Loucy (cell line): ENCODE measurements at regions not wholly inside any gene's neighbourhood (a gene's known extent, or its start where the extent isn't known, plus 50 kb on each side); places are given as distances from the start of the nearest gene placed in this dataset.

Source experiments
- H2AFZ ChIP-seq: fragments of 200-600 bp; sonication (generic); 2 replicates; pipeline ENCODE4 v1.6.0; 2016; ENCODE audit warnings: antibody characterized with exemption, mild to moderate bottlenecking, low read length, moderate library complexity
- H3F3A ChIP-seq: fragments of 200-600 bp; 2 replicates; pipeline ENCODE4 v1.6.0; 2016; ENCODE audit warnings: antibody characterized with exemption, low read depth, mild to moderate bottlenecking
- H3K27me3 ChIP-seq: fragments of 200-600 bp; sonication (generic); 2 replicates; pipeline ENCODE4 v1.6.1; 2014; ENCODE audit warnings: low read length, mild to moderate bottlenecking; ENCODE audit not compliant: insufficient read depth, poor library complexity, severe bottlenecking
- H3K36me3 ChIP-seq: fragments of 200-600 bp; sonication (generic); 2 replicates; pipeline ENCODE4 v1.6.1; 2016; ENCODE audit warnings: low read length; ENCODE audit not compliant: insufficient read depth
- H3K4me1 ChIP-seq: fragments of 200-600 bp; sonication (generic); 2 replicates; pipeline ENCODE4 v1.5.1; 2014; ENCODE audit warnings: low read length, mild to moderate bottlenecking; ENCODE audit not compliant: insufficient read depth, poor library complexity, severe bottlenecking
- H3K4me2 ChIP-seq: fragments of 200-600 bp; sonication (generic); 2 replicates; pipeline ENCODE4 v1.6.0; 2014; ENCODE audit warnings: antibody characterized with exemption, low read length, low read depth, mild to moderate bottlenecking; ENCODE audit not compliant: poor library complexity, severe bottlenecking
- H3K4me3 ChIP-seq: fragments of 200-600 bp; sonication (generic); 2 replicates; pipeline ENCODE4 v1.5.1; 2014; ENCODE audit warnings: low read length, mild to moderate bottlenecking, mixed read lengths; ENCODE audit not compliant: poor library complexity, severe bottlenecking
- H3K79me2 ChIP-seq: fragments of 200-600 bp; sonication (generic); 2 replicates; pipeline ENCODE4 v1.6.1; 2014; ENCODE audit warnings: low read length; ENCODE audit not compliant: insufficient read depth
- H3K9ac ChIP-seq: fragments of 200-600 bp; sonication (generic); 2 replicates; pipeline ENCODE4 v1.6.0; 2014; ENCODE audit warnings: mild to moderate bottlenecking, low read depth, low read length, moderate library complexity; ENCODE audit not compliant: poor library complexity, severe bottlenecking
- H3K9me2 ChIP-seq: fragments of 200-600 bp; sonication (generic); replicated peaks from 2 replicates; pipeline ENCODE4 v1.6.1; 2016; ENCODE audit warnings: low read depth, low read length, mixed read lengths
- H3K9me3 ChIP-seq: fragments of 200-600 bp; sonication (generic); 2 replicates; pipeline ENCODE4 v1.6.1; 2014; ENCODE audit warnings: mild to moderate bottlenecking, antibody characterized with exemption, low read length, low read depth; ENCODE audit not compliant: insufficient read depth
- H4K20me1 ChIP-seq: fragments of 200-600 bp; sonication (generic); 2 replicates; pipeline ENCODE4 v1.6.0; 2014; ENCODE audit warnings: antibody characterized with exemption, low read length, mild to moderate bottlenecking; ENCODE audit not compliant: insufficient read depth, poor library complexity, severe bottlenecking
- CTCF ChIP-seq: fragments of 200-600 bp; sonication (generic); conservative IDR thresholded peaks from 2 replicates; pipeline ENCODE4 v1.5.1; 2014; ENCODE audit warnings: mild to moderate bottlenecking, antibody characterized with exemption, low read length
- EZH2phosphoT487 ChIP-seq: fragments of 200-600 bp; IDR thresholded peaks from 2 replicates; pipeline ENCODE4 v1.6.1; 2018; ENCODE audit warnings: antibody characterized with exemption, mild to moderate bottlenecking, moderate library complexity, borderline replicate concordance

GRCh38 chr13:105340061-105340606 lies 1195.3 kb downstream of the EFNB2 start:
- H3K27me3 ChIP-seq, result no peaks in the 10 kb centered on the region
- no peaks in the 10 kb centered on the region for H3K79me2 ChIP-seq
- no peak overlapping the region for H3K4me2 ChIP-seq
- no peaks in the 10 kb centered on the region for H3K36me3 ChIP-seq
- no peak overlapping the region for H2AFZ ChIP-seq
- no peak overlapping the region for H3K4me3 ChIP-seq
- no peaks in the 10 kb centered on the region for H3F3A ChIP-seq
- H4K20me1 ChIP-seq, result no peaks in the 10 kb centered on the region
- peaks cover 20% of the 10 kb centered on the region for H3K4me1 ChIP-seq
- H3K9me2 ChIP-seq, result no peaks in the 10 kb centered on the region
- TF ChIP-seq CTCF, result no peak
- no peak for TF ChIP-seq EZH2phosphoT487
- H3K9ac ChIP-seq, result no peak overlapping the region
- H3K9me3 ChIP-seq, result no peaks in the 10 kb centered on the region

DNA sequence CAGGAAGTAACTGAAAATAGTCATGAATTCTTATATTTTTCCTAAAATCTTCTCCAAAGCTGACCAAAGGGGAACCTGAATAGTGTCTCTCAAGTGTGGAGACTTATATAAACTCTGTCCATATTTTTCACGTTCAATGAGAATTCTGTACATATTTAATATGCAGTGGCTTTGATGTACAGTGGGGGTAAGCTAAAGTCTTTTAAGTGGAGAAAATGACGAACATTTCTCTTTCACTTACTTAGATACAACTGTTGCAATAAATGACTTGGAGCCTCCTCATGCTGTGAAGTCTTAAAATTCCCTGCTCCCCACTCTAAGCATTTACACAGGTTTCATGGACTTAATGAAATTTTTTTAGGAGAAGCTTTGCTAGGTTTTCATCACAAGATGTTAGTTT lies 1196.7 kb downstream of the EFNB2 start:
- no peak overlapping the region for H2AFZ ChIP-seq
- H3K4me1 ChIP-seq, result peaks cover 15% of the 10 kb centered on the region
- H4K20me1 ChIP-seq, result no peaks in the 10 kb centered on the region
- no peak overlapping the region for H3K9ac ChIP-seq
- no peaks in the 10 kb centered on the region for H3K36me3 ChIP-seq
- no peaks in the 10 kb centered on the region for H3K9me2 ChIP-seq
- no peaks in the 10 kb centered on the region for H3F3A ChIP-seq
- no peaks in the 10 kb centered on the region for H3K27me3 ChIP-seq
- no peaks in the 10 kb centered on the region for H3K9me3 ChIP-seq
- TF ChIP-seq CTCF (no peak), EZH2phosphoT487 (no peak)
- H3K4me2 ChIP-seq, result no peak overlapping the region
- no peak overlapping the region for H3K4me3 ChIP-seq
- H3K79me2 ChIP-seq, result no peaks in the 10 kb centered on the region

DNA sequence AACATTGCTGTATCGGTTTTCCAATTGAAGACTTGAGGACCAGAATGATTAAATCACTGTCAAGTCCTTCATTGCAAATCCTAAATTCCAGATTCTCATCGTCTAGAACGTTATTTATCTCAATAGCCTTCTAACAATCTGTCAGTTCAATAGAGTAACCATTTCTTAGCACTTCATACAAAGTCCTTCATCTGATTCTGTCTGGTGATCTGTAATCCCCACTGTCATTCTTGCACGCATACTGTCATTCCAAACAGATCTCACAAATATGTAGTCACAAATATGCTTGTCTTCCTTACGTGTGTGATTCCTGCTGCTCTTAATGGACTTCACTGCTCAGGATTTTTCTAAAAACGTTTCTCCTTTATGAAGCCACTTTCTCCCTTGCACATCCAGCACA lies 1197.5 kb downstream of the EFNB2 start:
- H4K20me1 ChIP-seq, result no peaks in the 10 kb centered on the region
- H3F3A ChIP-seq, result no peaks in the 10 kb centered on the region
- no peaks in the 10 kb centered on the region for H3K9me3 ChIP-seq
- no peak for TF ChIP-seq CTCF
- TF ChIP-seq EZH2phosphoT487, result no peak
- no peak overlapping the region for H3K4me3 ChIP-seq
- no peak overlapping the region for H3K4me2 ChIP-seq
- H3K36me3 ChIP-seq, result no peaks in the 10 kb centered on the region
- H3K4me1 ChIP-seq, result peaks cover 7% of the 10 kb centered on the region
- no peak overlapping the region for H2AFZ ChIP-seq
- H3K9ac ChIP-seq, result no peak overlapping the region
- no peaks in the 10 kb centered on the region for H3K9me2 ChIP-seq
- no peaks in the 10 kb centered on the region for H3K79me2 ChIP-seq
- H3K27me3 ChIP-seq, result no peaks in the 10 kb centered on the region
